HG03521 (cell line): ENCODE measurements at regions not wholly inside any gene's neighbourhood (a gene's known extent, or its start where the extent isn't known, plus 50 kb on each side); places are given as distances from the start of the nearest gene placed in this dataset.
A peak's percentile ranks its signal among the peaks of the same experiment; 100 is the strongest.

Experiments used
- ATAC-seq: cut with Tn5 transposase; IDR thresholded peaks from one replicate; pipeline ENCODE4 v1.9.1; 2021; ENCODE audit warnings: mild to moderate bottlenecking, moderate library complexity; ENCODE audit not compliant: unreplicated experiment

DNA sequence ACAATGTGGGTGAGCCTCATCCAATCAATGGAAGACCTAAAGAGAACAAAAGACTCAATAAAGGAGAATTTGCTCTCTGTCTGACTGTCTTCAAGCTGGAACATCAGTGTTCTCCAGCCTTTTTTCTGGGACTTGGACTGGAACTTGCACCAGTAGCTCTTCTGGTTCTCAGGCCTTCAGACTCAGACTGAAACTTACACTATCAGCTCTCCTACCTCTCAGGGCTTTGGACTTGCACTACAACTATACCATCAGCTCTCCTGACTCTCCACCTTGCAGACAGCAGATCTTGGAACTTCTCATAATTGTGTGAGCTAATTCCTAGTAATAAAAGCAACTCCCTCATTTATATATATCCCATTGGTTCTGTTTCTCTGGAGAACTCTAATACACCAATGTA, 185.9 kb downstream of the SMIM20 start:
- ATAC-seq: no peak

DNA sequence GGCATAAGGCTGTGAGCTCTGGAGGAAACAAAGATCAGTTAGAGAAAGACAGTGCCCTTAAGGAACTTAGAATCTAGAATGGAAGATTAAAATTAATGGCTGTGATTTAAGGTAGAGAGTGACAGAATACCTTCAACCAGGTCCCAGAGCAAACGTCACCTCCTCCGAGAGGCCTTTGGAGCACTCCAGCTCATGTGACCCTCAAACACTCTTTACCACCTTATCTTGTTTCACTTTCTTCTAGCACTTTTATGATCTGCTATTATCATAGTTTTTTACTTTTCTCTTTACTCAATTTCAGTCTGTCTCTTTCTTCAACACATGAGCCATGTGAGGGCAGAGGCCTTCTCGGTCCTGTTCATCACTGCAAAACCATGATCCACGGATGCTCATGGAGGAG, 187.0 kb downstream of the SMIM20 start:
- no peak for ATAC-seq

DNA sequence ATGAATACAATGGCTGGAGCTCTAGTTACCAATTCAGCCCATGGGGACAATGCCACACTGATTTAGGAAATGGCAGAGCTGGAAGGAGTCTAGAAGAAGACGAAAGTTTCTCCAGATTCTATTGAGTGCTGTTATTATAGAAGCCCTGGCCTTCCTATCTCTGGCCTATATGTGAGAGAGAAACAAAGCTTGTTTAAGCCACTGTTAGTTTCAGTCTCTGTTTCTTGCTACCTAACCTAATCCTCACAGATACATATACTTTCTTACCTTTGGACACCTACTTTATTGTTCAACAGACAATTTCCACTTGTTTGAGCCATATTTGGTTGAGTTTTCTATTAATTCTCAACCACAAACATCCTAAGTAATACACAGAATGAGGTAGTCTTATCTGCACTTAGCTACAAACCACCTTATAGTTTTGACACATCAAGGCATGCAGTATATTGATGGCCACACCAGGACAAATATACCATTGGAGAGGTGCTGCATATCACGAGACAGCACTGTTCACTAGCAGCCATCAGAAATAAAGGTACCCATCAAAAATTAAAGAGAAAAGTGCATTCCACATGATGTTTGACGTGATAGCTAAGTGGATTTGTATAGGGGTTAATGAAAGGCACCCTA, 190.2 kb downstream of the SMIM20 start:
- ATAC-seq: no peak

DNA sequence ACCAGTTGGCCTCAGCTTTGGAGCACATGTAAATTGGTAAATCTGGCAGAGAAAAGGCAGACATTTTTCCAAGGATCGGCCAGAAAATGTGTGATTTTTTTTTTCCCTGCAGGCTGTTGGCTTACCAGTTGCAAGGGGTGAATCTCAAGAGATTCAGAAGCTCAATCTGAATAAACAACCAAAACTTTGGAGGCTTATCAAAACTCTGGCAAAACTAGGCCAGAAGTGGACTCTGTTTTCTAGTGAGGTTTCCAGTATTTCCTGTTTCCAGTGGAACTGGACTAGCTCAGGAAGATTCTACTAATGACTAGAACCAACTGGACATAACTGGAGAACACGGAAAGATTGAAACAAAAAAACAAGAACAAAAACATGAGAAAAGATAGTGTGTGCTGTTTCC, 191.3 kb downstream of the SMIM20 start:
- no peak for ATAC-seq

DNA sequence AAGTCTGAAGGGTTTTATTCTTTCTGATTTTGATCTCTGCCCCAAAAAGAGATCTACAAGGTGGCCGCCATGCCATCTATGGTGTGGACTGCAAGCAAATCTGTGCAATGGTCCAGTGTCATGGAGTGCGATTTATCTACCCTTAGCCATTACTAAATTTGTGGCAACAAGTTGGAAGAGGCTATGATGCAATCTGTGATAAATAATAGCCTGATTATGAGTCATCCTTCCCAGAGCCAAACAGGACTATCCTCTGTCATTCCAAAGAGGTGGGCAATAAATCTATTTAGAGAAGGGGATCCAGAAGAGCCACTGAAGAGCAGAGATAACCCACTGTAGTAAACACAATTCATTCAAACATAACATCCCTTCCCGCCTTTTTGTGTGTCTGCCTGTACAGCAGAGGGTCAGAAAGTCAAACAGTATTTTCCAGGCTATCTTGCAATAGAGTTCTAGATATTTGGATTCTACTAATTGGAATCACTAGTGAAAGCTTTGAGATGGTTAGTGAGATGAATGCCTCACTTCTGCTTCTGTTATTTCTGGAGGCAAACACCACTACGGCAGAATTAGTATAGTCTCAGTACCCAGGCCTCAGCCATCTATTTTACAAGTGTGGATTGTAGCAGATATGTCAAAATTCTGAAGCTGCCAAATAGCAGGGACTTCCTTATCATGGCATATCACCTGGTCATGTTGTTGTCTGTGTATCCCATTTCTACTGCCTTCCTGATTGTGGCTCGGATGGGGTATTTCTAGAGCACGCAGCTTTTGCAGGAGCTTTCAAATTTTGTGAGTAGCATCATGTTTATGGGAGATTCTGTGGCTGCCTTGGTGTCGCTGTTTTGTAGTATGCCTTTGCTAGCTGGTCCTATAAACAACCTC, 192.0 kb downstream of the SMIM20 start:
- no peak for ATAC-seq

DNA sequence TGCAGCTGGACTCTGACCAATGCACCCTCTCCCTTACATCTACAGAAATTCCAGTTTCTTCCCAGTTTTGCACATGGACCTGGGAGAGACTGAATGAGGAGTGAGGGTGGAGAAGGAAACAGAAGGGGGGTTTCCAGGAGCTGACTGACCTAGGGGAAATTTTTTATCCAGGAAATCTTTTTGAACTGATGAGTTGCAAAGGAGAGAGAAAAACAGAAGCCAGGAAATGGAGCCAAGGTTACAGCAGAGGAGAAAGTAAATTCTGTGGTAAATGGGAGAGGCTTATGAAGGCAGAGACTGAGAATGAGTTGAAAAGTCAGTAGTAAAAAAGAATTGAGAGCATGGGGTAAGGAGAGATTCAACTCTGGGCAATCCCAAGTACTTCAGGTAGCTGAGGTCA, 192.8 kb downstream of the SMIM20 start:
- no peak for ATAC-seq

DNA sequence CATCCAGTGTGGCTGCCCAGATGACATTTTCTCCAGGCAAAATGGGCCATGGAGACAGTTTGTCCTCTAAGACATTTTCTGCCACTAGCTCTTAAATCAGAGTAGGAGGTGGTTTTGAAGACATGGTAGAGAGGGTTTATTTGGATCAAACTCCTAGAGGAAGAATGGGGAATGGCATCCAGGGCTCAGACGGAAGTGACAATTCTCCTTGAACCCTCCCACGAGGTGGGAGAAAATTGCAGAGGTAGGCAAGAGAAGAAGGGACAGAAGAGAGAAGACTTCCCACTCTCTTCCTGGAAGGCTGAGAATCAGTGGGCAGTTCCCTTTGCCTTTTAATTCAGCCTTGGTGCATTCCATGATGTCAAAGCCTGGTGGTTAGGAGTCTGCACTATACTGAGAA, 194.0 kb downstream of the SMIM20 start:
- no peak for ATAC-seq

DNA sequence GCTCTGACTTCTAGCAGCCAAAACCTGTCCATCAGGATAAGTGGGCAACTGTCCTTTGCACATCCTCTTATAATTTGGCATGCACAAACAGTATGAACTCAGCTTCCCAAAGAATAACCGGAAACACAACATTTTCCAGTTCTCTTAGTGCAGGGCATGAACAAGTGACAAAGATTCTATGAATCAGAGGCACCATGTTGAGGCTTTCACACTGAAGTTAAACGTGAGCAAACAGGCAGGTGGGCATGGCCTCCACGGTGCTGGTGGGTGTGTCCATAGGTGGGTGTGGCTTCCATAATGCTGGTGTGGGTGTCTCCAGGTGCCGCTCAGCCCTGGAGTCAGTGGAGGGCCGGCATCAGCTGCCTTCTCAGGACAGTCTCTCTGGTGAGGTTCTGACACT, 196.5 kb downstream of the SMIM20 start:
- ATAC-seq: no peak

DNA sequence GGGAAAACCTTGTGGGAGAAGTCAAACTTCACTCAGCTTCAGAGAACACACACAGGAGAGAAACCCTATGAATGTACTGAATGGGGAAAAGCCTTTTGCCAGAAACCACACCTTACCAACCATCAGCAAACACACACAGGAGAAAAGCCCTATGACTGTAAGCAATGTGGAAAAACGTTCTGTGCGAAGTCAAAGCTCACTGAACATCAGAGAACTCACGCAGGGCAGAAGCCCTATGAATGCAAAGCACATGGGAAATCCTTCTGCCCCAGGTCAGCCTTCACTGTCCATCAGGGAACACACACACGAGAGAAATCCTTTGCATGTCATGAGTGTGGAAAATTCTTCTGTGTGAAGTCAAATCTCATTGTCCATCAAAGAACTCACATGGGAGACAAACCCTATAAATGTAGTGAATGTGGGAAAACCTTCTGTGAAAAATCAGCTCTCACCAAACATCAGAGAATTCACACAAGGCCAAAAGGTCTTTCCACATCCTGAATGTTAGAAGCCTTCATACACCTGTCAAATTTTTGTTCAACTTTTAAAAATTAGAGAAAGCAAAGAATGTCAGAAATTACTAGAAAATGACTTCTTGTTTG, 199.4 kb downstream of the SMIM20 start:
- ATAC-seq: no peak

DNA sequence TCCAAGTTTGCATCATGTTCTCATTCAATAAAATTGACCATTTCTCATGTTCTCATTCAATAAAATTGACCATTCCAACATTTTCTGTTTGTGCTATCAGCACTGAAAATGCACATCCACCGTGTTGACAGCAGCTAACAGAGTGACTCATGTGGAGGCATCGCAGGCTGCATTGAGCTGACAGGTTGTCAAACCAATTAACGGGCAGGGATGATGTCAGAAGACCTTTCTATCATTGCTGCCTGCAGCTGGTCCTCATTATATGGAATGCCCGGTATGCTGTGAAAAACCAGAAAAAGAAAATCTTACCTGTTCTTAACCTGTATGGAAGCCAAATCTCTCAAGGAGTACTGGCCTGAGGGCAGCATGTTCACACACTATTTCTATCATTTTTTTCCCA, 202.0 kb downstream of the SMIM20 start:
- no peak for ATAC-seq

DNA sequence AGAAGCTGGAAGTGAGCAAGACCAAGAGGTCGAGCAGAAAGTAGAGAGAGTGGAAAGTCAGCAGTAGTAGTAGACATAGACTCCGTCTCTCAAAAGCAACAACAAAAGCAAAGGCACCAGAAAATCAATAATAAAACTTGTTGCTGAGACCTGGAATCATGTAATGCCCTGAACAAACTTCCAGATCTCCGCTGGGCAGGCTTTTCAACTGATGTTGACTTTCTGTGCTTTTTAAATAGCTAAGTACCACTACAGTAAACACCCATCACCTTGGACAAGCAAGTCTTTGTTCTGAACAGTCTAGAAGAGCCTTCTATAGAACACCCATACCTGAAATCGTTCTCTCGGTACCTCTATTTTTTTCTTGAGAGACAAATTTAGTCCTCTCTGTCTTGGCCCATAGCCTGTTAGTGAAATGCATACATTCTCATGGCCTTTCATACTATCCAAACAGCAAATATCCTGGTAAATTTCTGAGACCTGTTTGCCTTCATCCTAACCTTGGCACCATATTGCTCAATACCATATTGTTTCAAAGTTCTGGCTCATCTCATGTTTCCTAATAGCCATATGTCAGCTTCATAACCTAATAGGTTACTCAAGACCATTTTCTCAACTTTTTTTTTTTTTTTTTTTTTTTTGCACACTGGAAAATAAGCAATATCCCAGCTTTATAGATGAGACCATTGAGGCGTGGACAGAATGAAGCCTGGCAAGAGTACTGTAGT, 200.6 kb upstream of the RBPJ start:
- no peak for ATAC-seq

DNA sequence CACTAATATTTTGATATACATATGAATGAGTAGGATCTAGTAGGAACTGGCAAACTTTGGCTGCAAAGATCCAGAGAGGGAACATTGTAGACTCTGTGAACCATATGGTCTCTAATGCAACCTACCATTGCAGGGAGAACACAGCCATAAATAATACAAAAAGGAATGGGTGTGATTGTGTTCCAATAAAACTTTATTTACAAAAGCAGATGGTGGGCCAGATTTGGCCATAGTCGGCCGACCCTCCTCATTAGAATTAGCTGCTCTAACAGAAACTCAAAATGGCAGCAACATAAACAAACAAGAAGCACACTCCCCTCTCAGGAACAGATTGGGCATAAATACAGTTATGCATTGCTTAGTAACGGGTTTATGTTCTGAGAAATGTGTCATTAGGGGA, 198.1 kb upstream of the RBPJ start:
- ATAC-seq: no peak

DNA sequence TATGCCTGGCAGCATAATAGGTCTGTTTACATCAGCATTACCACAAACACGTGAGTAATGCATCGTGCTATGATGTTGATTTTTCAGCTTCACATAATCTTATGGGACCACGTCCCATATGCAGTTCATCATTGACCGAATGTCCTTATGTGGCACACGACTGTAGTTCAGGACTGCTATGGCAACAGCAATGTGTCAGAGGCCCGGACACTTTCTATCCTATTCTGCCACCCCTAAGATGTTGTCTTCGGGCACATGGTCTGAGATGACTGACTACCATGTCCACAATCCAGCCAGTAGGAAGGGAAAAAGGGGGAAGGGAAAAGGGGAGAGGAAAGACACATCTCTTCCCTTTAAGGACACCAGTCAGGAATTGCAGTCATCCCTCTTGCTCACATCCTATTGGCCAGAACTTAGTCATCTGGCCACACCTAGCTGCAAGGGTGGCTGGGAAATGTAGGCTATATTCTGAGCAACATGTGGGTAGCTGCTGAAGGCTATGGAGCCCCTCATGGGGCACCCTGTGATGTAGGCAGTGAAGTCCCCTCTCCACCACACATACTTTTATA, 196.0 kb upstream of the RBPJ start:
- ATAC-seq: no peak

DNA sequence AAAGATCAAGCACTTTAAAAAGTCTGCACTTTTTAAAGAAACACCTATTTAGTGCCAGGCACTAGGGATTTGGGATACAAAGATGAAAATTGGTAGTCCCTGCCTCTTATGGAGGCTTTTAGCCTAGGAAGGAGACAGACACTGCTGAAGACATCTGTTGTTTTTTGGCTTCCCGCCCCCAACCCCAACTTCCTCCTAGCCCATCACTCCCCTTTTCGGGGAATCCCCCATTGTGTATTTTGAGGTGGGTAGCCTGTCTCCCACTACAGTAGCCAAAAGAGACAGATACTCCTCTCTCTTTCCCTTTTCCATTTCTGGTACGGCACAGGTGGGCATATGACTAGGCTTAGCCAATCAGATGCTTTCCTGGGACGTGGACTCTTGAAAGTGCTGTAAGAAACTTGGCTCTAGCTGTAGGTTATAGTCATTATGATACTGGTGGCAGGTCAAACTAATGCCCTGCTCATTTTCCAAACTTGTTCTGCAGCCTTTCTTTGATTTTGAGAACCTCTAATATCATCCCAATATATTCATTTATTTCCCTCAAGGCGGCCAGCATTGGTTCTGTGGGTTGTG, 194.6 kb upstream of the RBPJ start:
- ATAC-seq: peak; percentile 43

DNA sequence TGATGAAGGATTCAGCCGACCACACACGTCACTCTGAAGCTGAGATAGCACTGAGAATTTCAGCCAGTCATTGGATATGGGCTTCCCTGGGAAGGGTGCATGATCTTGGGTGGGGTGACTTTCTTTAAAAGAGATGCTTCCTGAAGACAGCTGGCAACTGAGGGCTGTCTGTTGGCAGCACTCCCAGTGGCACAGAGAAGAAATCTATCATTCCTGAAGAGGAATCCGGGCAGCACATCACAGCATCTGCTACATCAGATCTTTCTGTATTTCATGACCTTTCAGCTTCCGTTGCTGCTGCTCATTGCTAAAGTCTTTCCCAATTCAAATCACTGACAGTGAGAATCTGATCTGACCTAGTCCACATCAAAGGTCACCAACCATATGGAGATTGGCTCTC, 193.8 kb upstream of the RBPJ start:
- no peak for ATAC-seq

DNA sequence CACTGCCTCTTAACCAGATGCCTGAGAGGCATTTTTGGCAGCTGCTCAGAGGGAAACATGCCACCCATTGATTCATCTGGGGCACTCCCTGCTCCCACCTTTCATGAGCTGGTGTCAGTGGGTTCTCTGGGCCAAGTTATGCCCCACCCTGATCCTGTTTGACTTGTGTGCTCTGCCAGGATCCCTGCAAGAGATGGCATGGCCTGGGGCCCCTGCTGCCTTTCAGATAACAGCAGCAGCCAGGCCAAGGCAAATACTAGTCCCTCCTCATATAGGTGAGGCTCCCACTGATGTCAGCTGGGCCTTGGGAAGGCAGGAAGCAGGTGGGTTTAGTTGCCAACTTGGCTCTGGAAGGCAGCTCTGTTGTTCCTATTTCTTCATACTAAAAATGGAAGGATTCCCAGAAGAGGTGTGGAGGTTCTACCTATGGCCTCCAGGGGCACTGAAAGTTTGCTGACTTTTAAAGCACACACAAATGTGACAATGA, 192.9 kb upstream of the RBPJ start:
- ATAC-seq: no peak

DNA sequence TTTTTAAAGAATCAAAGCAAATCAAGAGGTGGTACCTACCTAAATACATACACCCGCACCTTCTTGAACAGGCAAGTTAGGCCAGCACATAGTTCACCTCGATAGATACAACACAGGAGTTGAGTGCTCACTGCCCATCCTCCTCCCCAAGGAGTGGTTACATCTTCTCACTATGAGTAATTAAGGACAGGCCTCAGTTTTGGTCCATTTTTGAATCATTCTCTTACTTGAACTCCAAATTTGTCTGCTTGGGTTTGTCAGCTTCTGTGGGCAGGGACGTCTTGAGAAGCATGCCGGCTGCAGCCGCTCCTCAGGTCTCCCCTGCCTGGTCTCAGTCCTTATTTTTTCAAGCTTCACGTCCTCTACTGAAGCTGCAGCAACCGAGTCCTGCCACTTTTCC, 190.6 kb upstream of the RBPJ start:
- peak; percentile 53 for ATAC-seq

DNA sequence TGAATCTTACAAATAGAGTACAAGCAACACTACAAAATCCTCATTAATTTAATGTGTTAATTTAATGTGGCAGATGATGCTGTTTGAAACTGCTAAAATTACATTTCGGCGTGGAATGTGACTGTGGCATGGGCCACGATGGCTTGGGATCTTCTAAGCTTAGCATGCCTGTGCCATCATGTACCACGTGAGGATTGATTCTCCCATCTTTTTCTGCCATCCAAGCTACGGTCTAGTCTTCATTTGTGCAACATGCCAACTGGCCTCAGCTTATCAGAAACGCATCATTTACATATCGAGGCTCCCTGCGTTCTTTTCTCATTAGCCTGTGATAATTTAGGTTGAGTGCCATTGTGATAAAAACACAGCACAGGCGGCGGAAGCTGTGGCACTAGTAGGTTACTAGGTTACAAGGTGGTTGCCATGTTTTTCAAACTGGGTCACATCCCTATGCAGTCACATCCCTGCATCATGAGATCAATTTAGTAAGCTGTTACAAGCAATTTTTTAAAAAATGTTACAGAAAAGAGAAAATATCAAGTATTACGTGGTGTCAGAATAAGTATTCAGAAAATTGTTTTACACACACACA, 189.9 kb upstream of the RBPJ start:
- ATAC-seq: no peak

DNA sequence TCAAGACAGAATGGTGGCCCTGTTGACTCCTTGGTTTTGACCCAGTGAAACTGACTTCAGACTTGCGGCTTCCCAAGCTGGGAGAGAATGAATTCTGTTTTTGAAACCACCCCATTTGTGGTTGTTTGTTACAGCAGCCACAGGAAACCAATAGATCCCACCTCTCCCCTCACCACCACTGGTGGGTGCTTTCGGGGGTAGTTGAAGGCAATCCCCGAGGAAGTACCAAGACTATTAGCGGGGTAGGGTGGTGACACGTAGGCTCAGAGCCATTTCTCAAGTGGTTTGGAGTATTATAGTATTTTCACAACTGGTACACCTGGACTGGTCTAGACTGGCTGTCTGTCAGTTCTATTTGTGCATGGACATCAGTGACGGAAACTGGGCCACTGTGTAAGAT, 189.1 kb upstream of the RBPJ start:
- peak; percentile 52 for ATAC-seq

DNA sequence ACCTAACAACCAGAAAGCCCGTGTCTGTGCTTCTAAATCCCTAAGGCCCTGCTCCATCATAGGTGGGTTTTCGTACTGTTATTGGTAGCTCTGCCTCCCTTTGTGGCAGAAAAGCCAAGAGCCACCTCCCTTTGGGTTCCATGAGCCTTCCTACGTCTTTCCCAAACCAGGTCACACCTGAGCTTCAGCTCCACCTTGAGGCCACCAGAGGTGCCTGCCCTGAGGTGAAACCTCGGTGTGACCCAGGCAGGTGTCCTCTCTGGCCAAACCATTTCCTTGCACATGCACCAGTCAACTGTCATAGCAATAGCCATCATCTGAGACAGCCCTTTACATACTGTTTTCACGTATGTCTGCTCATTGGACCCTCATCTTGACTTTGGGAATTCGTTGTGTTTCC, 188.0 kb upstream of the RBPJ start:
- ATAC-seq: no peak
